ENCODE measurements at regions not wholly inside any gene's neighbourhood (a gene's known extent, or its start where the extent isn't known, plus 50 kb on each side); places are given as distances from the start of the nearest gene placed in this dataset.
A peak's percentile ranks its signal among the peaks of the same experiment; 100 is the strongest.

- Histone ChIP-seq H3K36me3 (replicated peaks; ENCODE audit: insufficient read depth, low read depth) (no peaks in the 10 kb centered on the region), H2AFZ (no peak overlapping the region), H3K4me2 (no peak overlapping the region), H3K27ac (no peak overlapping the region), H3K4me1 (ENCODE audit: insufficient read depth) (peaks cover 34% of the 10 kb centered on the region), H3K79me2 (no peaks in the 10 kb centered on the region), H3K9me3 (ENCODE audit: low read depth) (no peaks in the 10 kb centered on the region), H4K20me1 (ENCODE audit: insufficient read depth, poor library complexity, severe bottlenecking) (no peaks in the 10 kb centered on the region), H3K27me3 (no peaks in the 10 kb centered on the region), H3K9me2 (replicated peaks; ENCODE audit: insufficient read depth) (no peaks in the 10 kb centered on the region), H3K4me3 (no peak overlapping the region)
- TF ChIP-seq CTCF (IDR thresholded peaks at IDR 0.05; ENCODE audit: poor library complexity) (no peak), EZH2phosphoT487 (IDR thresholded peaks at IDR 0.05; ENCODE audit: low read depth, severe bottlenecking, unreplicated experiment) (no peak), EZH2 (IDR thresholded peaks at IDR 0.05; ENCODE audit: borderline replicate concordance) (no peak)
- DNase-seq (ENCODE audit: low spot score): no peak
- 53% methylated on average over 3 of the region's 3 CpGs for WGBS (ENCODE audit: low lambda C conversion rate, missing lambda C conversion rate)
These were observed 792.1 kb upstream of the RAB6C start for GRCh38 chr2:129187343-129187742.

GRCh38 chr2:129188451-129188850 is 791.0 kb upstream of the RAB6C start:
- Histone ChIP-seq H3K79me2 (no peaks in the 10 kb centered on the region), H3K9me2 (replicated peaks; ENCODE audit: insufficient read depth) (no peaks in the 10 kb centered on the region), H2AFZ (no peak overlapping the region), H3K4me1 (ENCODE audit: insufficient read depth) (peaks cover 38% of the 10 kb centered on the region), H3K27ac (no peak overlapping the region), H3K9me3 (ENCODE audit: low read depth) (no peaks in the 10 kb centered on the region), H3K4me3 (no peak overlapping the region), H3K4me2 (no peak overlapping the region), H4K20me1 (ENCODE audit: insufficient read depth, poor library complexity, severe bottlenecking) (no peaks in the 10 kb centered on the region), H3K36me3 (replicated peaks; ENCODE audit: insufficient read depth, low read depth) (no peaks in the 10 kb centered on the region), H3K27me3 (no peaks in the 10 kb centered on the region)
- WGBS (ENCODE audit: low lambda C conversion rate, missing lambda C conversion rate): 91% methylated on average over 9 of the region's 9 CpGs
- DNase-seq (ENCODE audit: low spot score): no peak
- TF ChIP-seq EZH2phosphoT487 (IDR thresholded peaks at IDR 0.05; ENCODE audit: low read depth, severe bottlenecking, unreplicated experiment): no peak
- no peak for TF ChIP-seq EZH2 (IDR thresholded peaks at IDR 0.05; ENCODE audit: borderline replicate concordance)
- TF ChIP-seq CTCF (IDR thresholded peaks at IDR 0.05; ENCODE audit: poor library complexity): no peak

GRCh38 chr2:129189617-129190319 is 789.7 kb upstream of the RAB6C start:
- peak; percentile 25 for DNase-seq (ENCODE audit: low spot score)
- H3K36me3 ChIP-seq (replicated peaks; ENCODE audit: insufficient read depth, low read depth): no peaks in the 10 kb centered on the region
- H3K27ac ChIP-seq: peak overlapping the region; percentile 75
- no peak overlapping the region for H3K4me3 ChIP-seq
- TF ChIP-seq EZH2phosphoT487 (IDR thresholded peaks at IDR 0.05; ENCODE audit: low read depth, severe bottlenecking, unreplicated experiment) (no peak), CTCF (IDR thresholded peaks at IDR 0.05; ENCODE audit: poor library complexity) (no peak), EZH2 (IDR thresholded peaks at IDR 0.05; ENCODE audit: borderline replicate concordance) (no peak)
- peak overlapping the region; percentile 37 for H3K4me2 ChIP-seq
- H2AFZ ChIP-seq: peak overlapping the region; percentile 60
- H3K79me2 ChIP-seq: no peaks in the 10 kb centered on the region
- peaks cover 38% of the 10 kb centered on the region for H3K4me1 ChIP-seq (ENCODE audit: insufficient read depth)
- H3K9me3 ChIP-seq (ENCODE audit: low read depth): no peaks in the 10 kb centered on the region
- H4K20me1 ChIP-seq (ENCODE audit: insufficient read depth, poor library complexity, severe bottlenecking): no peaks in the 10 kb centered on the region
- H3K27me3 ChIP-seq: no peaks in the 10 kb centered on the region
- H3K9me2 ChIP-seq (replicated peaks; ENCODE audit: insufficient read depth): no peaks in the 10 kb centered on the region
- WGBS (ENCODE audit: low lambda C conversion rate, missing lambda C conversion rate): 72% methylated on average over 10 of the region's 10 CpGs
